WTC11 (cell line): ENCODE measurements at regions not wholly inside any gene's neighbourhood (a gene's known extent, or its start where the extent isn't known, plus 50 kb on each side); places are given as distances from the start of the nearest gene placed in this dataset.

Source experiments
- CTCF ChIP-seq: fragments of 200-600 bp; IDR thresholded peaks from 2 replicates; pipeline ENCODE4 v1.8.0; 2022; ENCODE audit warnings: antibody characterized with exemption
- ETV6 ChIP-seq: sonication (generic); formaldehyde crosslinking; IDR thresholded peaks from 2 replicates; pipeline ENCODE4 v1.8.1; 2022; ENCODE audit warnings: mild to moderate bottlenecking, missing genetic modification reagents
- ZNF138 ChIP-seq: sonication (generic); formaldehyde crosslinking; conservative IDR thresholded peaks from 2 replicates; pipeline ENCODE4 v1.8.1; 2022; ENCODE audit warnings: mild to moderate bottlenecking, moderate library complexity, missing genetic modification reagents
- ZNF396 ChIP-seq: fragments of 250-450 bp; sonication (Bioruptor Pico); IDR thresholded peaks from 2 replicates; pipeline ENCODE4 v1.8.0; 2021; ENCODE audit warnings: mild to moderate bottlenecking, moderate library complexity, borderline replicate concordance
- ZNF423 ChIP-seq: fragments of 250-450 bp; sonication (Bioruptor Pico); IDR thresholded peaks from 2 replicates; pipeline ENCODE4 v2.1.2; 2022; ENCODE audit warnings: mild to moderate bottlenecking, moderate library complexity
- ZNF532 ChIP-seq: fragments of 250-450 bp; sonication (Bioruptor Pico); IDR thresholded peaks from 2 replicates; pipeline ENCODE4 v1.9.0; 2021; ENCODE audit warnings: mild to moderate bottlenecking, borderline replicate concordance

- TF ChIP-seq ZNF138 (CRISPR knock-in tag) (no peak), CTCF (no peak), ZNF423 (no peak), ZNF532 (CRISPR knock-in tag) (no peak), ETV6 (CRISPR knock-in tag) (no peak), ZNF396 (CRISPR knock-in tag) (no peak)
These were observed 392.7 kb upstream of the FANCL start for GRCh38 chr2:58633613-58634365.
